Progenitor cell of endocrine pancreas (in vitro differentiated cells): ENCODE measurements at regions not wholly inside any gene's neighbourhood (a gene's known extent, or its start where the extent isn't known, plus 50 kb on each side); places are given as distances from the start of the nearest gene placed in this dataset.

Source experiments
- DNase-seq: peaks from one replicate; pipeline ENCODE4 v3.0.0; 2021; ENCODE audit warnings: low spot score; ENCODE audit not compliant: unreplicated experiment
- H3K27ac Mint-ChIP-seq: 2 replicates; pipeline ENCODE4 v1.8.0; 2021; ENCODE audit warnings: mild to moderate bottlenecking, moderate library complexity, mixed read lengths
- H3K27me3 Mint-ChIP-seq: 2 replicates; pipeline ENCODE4 v1.8.0; 2021; ENCODE audit warnings: mixed read lengths
- H3K36me3 Mint-ChIP-seq: 2 replicates; pipeline ENCODE4 v1.8.0; 2022; ENCODE audit warnings: mixed read lengths; ENCODE audit not compliant: insufficient read depth
- H3K4me1 Mint-ChIP-seq: 2 replicates; pipeline ENCODE4 v1.8.0; 2021; ENCODE audit warnings: low read depth, mixed read lengths
- H3K4me3 Mint-ChIP-seq: 2 replicates; pipeline ENCODE4 v1.8.0; 2021; ENCODE audit warnings: low read depth, mild to moderate bottlenecking, moderate library complexity, mixed read lengths
- H3K9me3 Mint-ChIP-seq: 2 replicates; pipeline ENCODE4 v1.8.0; 2021; ENCODE audit warnings: low read depth, mixed read lengths
- CTCF ChIP-seq: fragments of 200-600 bp; sonication (generic); IDR thresholded peaks from one replicate; pipeline ENCODE4 v1.5.0; 2021; ENCODE audit warnings: antibody characterized with exemption, mild to moderate bottlenecking; ENCODE audit not compliant: unreplicated experiment

GRCh38 chr12:77343291-77343690 is 277.9 kb upstream of the E2F7 start:
- H3K27me3 Mint-ChIP-seq = no peaks in the 10 kb centered on the region
- peaks cover 10% of the 10 kb centered on the region for H3K4me1 Mint-ChIP-seq
- no peak overlapping the region for H3K27ac Mint-ChIP-seq
- DNase-seq = no peak
- no peaks in the 10 kb centered on the region for H3K36me3 Mint-ChIP-seq
- no peaks in the 10 kb centered on the region for H3K9me3 Mint-ChIP-seq
- no peak overlapping the region for H3K4me3 Mint-ChIP-seq
- no peak for TF ChIP-seq CTCF

GRCh38 chr12:77342253-77342652 is 276.9 kb upstream of the E2F7 start:
- H3K36me3 Mint-ChIP-seq = no peaks in the 10 kb centered on the region
- peaks cover 17% of the 10 kb centered on the region for H3K4me1 Mint-ChIP-seq
- no peaks in the 10 kb centered on the region for H3K9me3 Mint-ChIP-seq
- no peaks in the 10 kb centered on the region for H3K27me3 Mint-ChIP-seq
- DNase-seq = no peak
- no peak overlapping the region for H3K27ac Mint-ChIP-seq
- no peak overlapping the region for H3K4me3 Mint-ChIP-seq
- no peak for TF ChIP-seq CTCF

- peaks cover 24% of the 10 kb centered on the region for H3K4me1 Mint-ChIP-seq
- H3K27me3 Mint-ChIP-seq = no peaks in the 10 kb centered on the region
- H3K9me3 Mint-ChIP-seq = no peaks in the 10 kb centered on the region
- no peak for DNase-seq
- H3K4me3 Mint-ChIP-seq = no peak overlapping the region
- no peak for TF ChIP-seq CTCF
- H3K27ac Mint-ChIP-seq = no peak overlapping the region
- no peaks in the 10 kb centered on the region for H3K36me3 Mint-ChIP-seq
Observed at GRCh38 chr12:77339610-77340009, 274.2 kb upstream of the E2F7 start.

- no peak for TF ChIP-seq CTCF
- H3K4me3 Mint-ChIP-seq = no peak overlapping the region
- no peaks in the 10 kb centered on the region for H3K27me3 Mint-ChIP-seq
- H3K36me3 Mint-ChIP-seq = no peaks in the 10 kb centered on the region
- no peaks in the 10 kb centered on the region for H3K9me3 Mint-ChIP-seq
- peaks cover 22% of the 10 kb centered on the region for H3K4me1 Mint-ChIP-seq
- no peak for DNase-seq
- no peak overlapping the region for H3K27ac Mint-ChIP-seq
Observed at GRCh38 chr12:77337362-77337761, 272.0 kb upstream of the E2F7 start.

GRCh38 chr12:77334806-77335205 is 269.4 kb upstream of the E2F7 start:
- TF ChIP-seq CTCF = no peak
- DNase-seq = no peak
- H3K9me3 Mint-ChIP-seq = no peaks in the 10 kb centered on the region
- H3K4me3 Mint-ChIP-seq = no peak overlapping the region
- no peaks in the 10 kb centered on the region for H3K27me3 Mint-ChIP-seq
- peaks cover 14% of the 10 kb centered on the region for H3K4me1 Mint-ChIP-seq
- no peak overlapping the region for H3K27ac Mint-ChIP-seq
- no peaks in the 10 kb centered on the region for H3K36me3 Mint-ChIP-seq

GRCh38 chr12:77328326-77328725 is 263.0 kb upstream of the E2F7 start:
- H3K36me3 Mint-ChIP-seq = no peaks in the 10 kb centered on the region

More at GRCh38 chr12:77328326-77328725, 263.0 kb upstream of the E2F7 start:
- H3K27ac Mint-ChIP-seq = no peak overlapping the region
- peaks cover 31% of the 10 kb centered on the region for H3K27me3 Mint-ChIP-seq
- no peak for TF ChIP-seq CTCF
- H3K4me3 Mint-ChIP-seq = no peak overlapping the region
- H3K9me3 Mint-ChIP-seq = no peaks in the 10 kb centered on the region
- DNase-seq = no peak
- H3K4me1 Mint-ChIP-seq = peaks cover 8% of the 10 kb centered on the region
